ENCODE measurements at regions not wholly inside any gene's neighbourhood (a gene's known extent, or its start where the extent isn't known, plus 50 kb on each side); places are given as distances from the start of the nearest gene placed in this dataset.

- TF ChIP-seq, protein P1, sequence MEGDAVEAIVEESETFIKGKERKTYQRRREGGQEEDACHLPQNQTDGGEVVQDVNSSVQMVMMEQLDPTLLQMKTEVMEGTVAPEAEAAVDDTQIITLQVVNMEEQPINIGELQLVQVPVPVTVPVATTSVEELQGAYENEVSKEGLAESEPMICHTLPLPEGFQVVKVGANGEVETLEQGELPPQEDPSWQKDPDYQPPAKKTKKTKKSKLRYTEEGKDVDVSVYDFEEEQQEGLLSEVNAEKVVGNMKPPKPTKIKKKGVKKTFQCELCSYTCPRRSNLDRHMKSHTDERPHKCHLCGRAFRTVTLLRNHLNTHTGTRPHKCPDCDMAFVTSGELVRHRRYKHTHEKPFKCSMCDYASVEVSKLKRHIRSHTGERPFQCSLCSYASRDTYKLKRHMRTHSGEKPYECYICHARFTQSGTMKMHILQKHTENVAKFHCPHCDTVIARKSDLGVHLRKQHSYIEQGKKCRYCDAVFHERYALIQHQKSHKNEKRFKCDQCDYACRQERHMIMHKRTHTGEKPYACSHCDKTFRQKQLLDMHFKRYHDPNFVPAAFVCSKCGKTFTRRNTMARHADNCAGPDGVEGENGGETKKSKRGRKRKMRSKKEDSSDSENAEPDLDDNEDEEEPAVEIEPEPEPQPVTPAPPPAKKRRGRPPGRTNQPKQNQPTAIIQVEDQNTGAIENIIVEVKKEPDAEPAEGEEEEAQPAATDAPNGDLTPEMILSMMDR (IDR thresholded peaks at IDR 0.05): no peak
- TF ChIP-seq SIN3A (IDR thresholded peaks at IDR 0.05; ENCODE audit: borderline replicate concordance, insufficient read depth, low read depth, low read length): no peak
- TF ChIP-seq, protein P2, sequence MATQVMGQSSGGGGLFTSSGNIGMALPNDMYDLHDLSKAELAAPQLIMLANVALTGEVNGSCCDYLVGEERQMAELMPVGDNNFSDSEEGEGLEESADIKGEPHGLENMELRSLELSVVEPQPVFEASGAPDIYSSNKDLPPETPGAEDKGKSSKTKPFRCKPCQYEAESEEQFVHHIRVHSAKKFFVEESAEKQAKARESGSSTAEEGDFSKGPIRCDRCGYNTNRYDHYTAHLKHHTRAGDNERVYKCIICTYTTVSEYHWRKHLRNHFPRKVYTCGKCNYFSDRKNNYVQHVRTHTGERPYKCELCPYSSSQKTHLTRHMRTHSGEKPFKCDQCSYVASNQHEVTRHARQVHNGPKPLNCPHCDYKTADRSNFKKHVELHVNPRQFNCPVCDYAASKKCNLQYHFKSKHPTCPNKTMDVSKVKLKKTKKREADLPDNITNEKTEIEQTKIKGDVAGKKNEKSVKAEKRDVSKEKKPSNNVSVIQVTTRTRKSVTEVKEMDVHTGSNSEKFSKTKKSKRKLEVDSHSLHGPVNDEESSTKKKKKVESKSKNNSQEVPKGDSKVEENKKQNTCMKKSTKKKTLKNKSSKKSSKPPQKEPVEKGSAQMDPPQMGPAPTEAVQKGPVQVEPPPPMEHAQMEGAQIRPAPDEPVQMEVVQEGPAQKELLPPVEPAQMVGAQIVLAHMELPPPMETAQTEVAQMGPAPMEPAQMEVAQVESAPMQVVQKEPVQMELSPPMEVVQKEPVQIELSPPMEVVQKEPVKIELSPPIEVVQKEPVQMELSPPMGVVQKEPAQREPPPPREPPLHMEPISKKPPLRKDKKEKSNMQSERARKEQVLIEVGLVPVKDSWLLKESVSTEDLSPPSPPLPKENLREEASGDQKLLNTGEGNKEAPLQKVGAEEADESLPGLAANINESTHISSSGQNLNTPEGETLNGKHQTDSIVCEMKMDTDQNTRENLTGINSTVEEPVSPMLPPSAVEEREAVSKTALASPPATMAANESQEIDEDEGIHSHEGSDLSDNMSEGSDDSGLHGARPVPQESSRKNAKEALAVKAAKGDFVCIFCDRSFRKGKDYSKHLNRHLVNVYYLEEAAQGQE (IDR thresholded peaks at IDR 0.05; ENCODE audit: insufficient read depth in 1 of 2, low read depth in 2 of 2, low read length in 1 of 2): no peak
Observed at GRCh38 chr1:232501854-232502253, 128.1 kb downstream of the SIPA1L2 start.
